ENCODE measurements at regions not wholly inside any gene's neighbourhood (a gene's known extent, or its start where the extent isn't known, plus 50 kb on each side); places are given as distances from the start of the nearest gene placed in this dataset.

DNA sequence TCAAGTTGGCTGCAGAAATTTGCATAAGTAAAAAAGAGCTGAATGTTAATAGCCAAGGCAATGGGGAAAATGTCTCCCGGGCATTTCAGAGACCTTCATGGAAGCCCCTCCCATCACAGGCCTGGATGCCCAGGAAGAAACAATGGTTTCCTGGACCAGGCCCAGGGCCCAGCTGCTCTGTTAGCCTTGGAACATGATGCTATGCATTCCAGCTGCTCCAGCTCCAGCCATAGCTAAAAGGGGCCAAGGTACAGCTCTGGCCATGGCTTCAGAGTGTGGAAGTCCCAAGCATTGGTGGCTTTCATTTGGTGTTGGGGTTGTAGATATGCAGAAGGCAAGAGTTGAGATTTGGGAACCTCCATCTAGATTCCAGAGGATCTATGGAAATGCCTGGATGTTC, 508.3 kb downstream of the SPRY1 start:
- H3K4me1 ChIP-seq (ENCODE audit: control insufficient read depth, insufficient read depth, low read length, poor library complexity, severe bottlenecking): no peaks in the 10 kb centered on the region
- WGBS, 2 experiments (ENCODE audit: insufficient coverage in 2 of 2): 90 to 100% methylated on average over 1 of the region's 1 CpG
- no peaks in the 10 kb centered on the region for H3K36me3 ChIP-seq (ENCODE audit: control insufficient read depth, insufficient read depth, low read length)
- H3K9me3 ChIP-seq (ENCODE audit: control insufficient read depth, low read length): peaks cover 9% of the 10 kb centered on the region
- no peak overlapping the region for H3K4me3 ChIP-seq (ENCODE audit: extremely low read depth, insufficient read depth, low read length, poor library complexity, severe bottlenecking)
- H3K27ac ChIP-seq (ENCODE audit: low read depth, low read length, severe bottlenecking): no peak overlapping the region

- H3K27ac ChIP-seq (ENCODE audit: low read depth, low read length, severe bottlenecking): no peak overlapping the region
- H3K4me3 ChIP-seq (ENCODE audit: extremely low read depth, insufficient read depth, low read length, poor library complexity, severe bottlenecking): no peak overlapping the region
- H3K9me3 ChIP-seq (ENCODE audit: control insufficient read depth, low read length): no peaks in the 10 kb centered on the region
- no peaks in the 10 kb centered on the region for H3K4me1 ChIP-seq (ENCODE audit: control insufficient read depth, insufficient read depth, low read length, poor library complexity, severe bottlenecking)
- H3K36me3 ChIP-seq (ENCODE audit: control insufficient read depth, insufficient read depth, low read length): no peaks in the 10 kb centered on the region
Measured at GRCh38 chr4:123913598-123913997, 517.0 kb downstream of the SPRY1 start.

DNA sequence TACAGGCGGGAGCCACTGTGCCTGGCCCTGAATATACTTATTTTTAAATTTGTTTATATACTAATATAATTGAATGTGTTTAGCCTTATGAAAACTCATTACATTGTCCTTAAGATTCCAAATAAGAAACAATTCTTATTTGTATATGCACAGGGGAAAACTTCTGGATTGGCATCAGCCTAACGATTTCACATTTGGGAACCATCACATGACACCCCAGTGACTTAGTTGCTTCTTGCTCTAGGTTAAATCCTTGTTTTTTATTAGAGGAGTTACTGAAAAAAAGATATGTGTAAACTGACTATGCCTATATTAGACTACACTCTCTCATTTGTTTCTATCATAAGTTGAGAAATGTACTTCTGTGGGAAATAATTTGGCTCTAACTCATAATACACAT, 520.2 kb downstream of the SPRY1 start:
- H3K9me3 ChIP-seq (ENCODE audit: control insufficient read depth, low read length): no peaks in the 10 kb centered on the region
- no CpG with 5 or more reads among the region's 2 CpGs for WGBS, 2 experiments (ENCODE audit: insufficient coverage in 2 of 2)
- no peaks in the 10 kb centered on the region for H3K36me3 ChIP-seq (ENCODE audit: control insufficient read depth, insufficient read depth, low read length)
- no peak overlapping the region for H3K4me3 ChIP-seq (ENCODE audit: extremely low read depth, insufficient read depth, low read length, poor library complexity, severe bottlenecking)
- no peak overlapping the region for H3K27ac ChIP-seq (ENCODE audit: low read depth, low read length, severe bottlenecking)
- H3K4me1 ChIP-seq (ENCODE audit: control insufficient read depth, insufficient read depth, low read length, poor library complexity, severe bottlenecking): no peaks in the 10 kb centered on the region

DNA sequence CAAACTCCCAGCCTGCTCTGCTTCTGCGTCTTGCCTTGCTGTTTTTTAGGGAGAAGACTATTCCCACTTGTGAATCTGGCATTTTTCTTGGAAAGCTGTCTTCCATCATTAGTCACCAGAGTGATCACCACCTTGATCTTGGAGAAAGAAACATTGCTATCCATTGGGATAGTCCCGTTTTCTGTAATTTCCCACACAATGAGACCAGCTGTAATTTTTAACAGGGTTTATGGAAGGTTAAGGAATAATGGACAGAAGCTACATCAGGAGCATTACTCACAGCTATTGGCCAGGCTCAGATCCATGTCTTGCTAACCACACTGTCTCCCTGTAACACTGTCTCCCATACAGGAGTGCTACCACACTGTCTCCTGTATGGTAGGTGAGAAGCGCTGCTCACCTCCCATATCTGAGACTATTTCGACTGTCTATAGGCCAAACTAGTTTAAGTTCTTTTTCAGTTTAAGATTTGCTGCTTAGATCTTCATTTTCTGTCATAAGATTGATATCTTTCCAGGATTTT, 523.0 kb downstream of the SPRY1 start:
- Histone ChIP-seq H3K9me3 (ENCODE audit: control insufficient read depth, low read length) (no peaks in the 10 kb centered on the region), H3K4me3 (ENCODE audit: extremely low read depth, insufficient read depth, low read length, poor library complexity, severe bottlenecking) (no peak overlapping the region), H3K36me3 (ENCODE audit: control insufficient read depth, insufficient read depth, low read length) (no peaks in the 10 kb centered on the region), H3K27ac (ENCODE audit: low read depth, low read length, severe bottlenecking) (no peak overlapping the region), H3K4me1 (ENCODE audit: control insufficient read depth, insufficient read depth, low read length, poor library complexity, severe bottlenecking) (peaks cover 4% of the 10 kb centered on the region)
- 100% methylated on average over 1 of the region's 4 CpGs for WGBS, 2 experiments (ENCODE audit: insufficient coverage in 2 of 2)

GRCh38 chr4:123921339-123921738, 524.7 kb downstream of the SPRY1 start:
- 83 to 84% methylated on average over 1 to 3 of the region's 5 CpGs for WGBS, 2 experiments (ENCODE audit: insufficient coverage in 2 of 2)
- Histone ChIP-seq H3K4me3 (ENCODE audit: extremely low read depth, insufficient read depth, low read length, poor library complexity, severe bottlenecking) (no peak overlapping the region), H3K27ac (ENCODE audit: low read depth, low read length, severe bottlenecking) (no peak overlapping the region), H3K4me1 (ENCODE audit: control insufficient read depth, insufficient read depth, low read length, poor library complexity, severe bottlenecking) (peaks cover 4% of the 10 kb centered on the region), H3K9me3 (ENCODE audit: control insufficient read depth, low read length) (peaks cover 4% of the 10 kb centered on the region), H3K36me3 (ENCODE audit: control insufficient read depth, insufficient read depth, low read length) (no peaks in the 10 kb centered on the region)

DNA sequence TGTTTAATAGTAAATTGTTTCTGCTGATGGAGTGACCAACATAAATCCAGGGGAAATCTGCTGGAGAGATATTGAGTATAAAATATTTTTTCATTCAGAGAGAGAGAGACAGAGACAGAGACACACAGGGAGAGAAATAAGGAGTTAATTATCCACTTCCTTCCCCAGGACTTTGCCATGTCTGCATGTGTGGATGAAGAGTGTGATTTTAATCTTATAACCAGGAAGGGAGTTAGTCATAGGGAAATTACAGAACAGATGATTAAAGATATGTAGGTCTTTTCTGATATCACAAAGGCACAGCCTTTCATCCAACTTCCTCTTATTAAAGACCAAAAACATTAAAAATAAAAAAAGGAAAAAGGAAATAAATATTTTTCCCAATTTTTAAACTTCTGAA, 526.3 kb downstream of the SPRY1 start:
- Histone ChIP-seq H3K27ac (ENCODE audit: low read depth, low read length, severe bottlenecking) (no peak overlapping the region), H3K4me3 (ENCODE audit: extremely low read depth, insufficient read depth, low read length, poor library complexity, severe bottlenecking) (no peak overlapping the region), H3K36me3 (ENCODE audit: control insufficient read depth, insufficient read depth, low read length) (no peaks in the 10 kb centered on the region), H3K4me1 (ENCODE audit: control insufficient read depth, insufficient read depth, low read length, poor library complexity, severe bottlenecking) (peaks cover 4% of the 10 kb centered on the region), H3K9me3 (ENCODE audit: control insufficient read depth, low read length) (peaks cover 4% of the 10 kb centered on the region)

DNA sequence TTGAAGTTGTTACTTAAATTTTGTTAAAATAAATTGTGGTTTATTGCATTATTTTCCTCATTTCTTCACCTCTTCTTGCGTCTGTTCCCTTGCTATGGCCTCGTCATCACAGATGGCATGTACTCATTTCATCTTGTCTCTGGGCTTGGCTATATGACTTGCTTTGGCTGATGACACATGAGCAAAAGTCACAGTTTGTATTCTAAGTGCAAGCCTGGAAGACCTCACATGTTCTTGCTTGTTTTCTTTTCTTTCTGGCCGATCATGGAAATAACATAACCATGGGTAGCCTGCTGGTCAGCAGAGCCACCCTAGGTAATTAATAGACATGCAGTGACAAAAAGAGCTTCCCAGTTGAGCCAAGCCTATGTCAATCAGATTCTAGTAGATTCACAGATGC, 527.9 kb downstream of the SPRY1 start:
- WGBS, 2 experiments (ENCODE audit: insufficient coverage in 2 of 2): 80 to 88% methylated on average over 1 to 2 of the region's 3 CpGs
- Histone ChIP-seq H3K4me3 (ENCODE audit: extremely low read depth, insufficient read depth, low read length, poor library complexity, severe bottlenecking) (no peak overlapping the region), H3K36me3 (ENCODE audit: control insufficient read depth, insufficient read depth, low read length) (no peaks in the 10 kb centered on the region)

DNA sequence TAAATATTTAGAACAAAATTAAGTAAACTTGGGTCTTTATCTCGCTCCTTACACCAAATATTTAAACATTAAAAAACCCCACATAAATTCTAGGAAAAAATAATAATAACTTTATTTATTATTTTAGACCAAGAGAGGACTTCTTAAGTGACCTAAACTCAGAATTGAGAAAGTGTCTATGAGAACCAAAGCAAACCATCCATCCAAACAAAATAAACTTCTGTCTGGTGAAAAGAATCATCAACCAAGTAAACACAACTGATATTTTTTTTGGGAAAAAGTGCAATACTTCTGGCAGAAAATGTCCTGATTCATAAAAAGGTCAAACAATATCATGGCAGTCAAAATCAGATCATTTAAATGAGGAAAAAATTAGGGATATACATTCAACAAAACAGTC, 533.0 kb downstream of the SPRY1 start:
- Histone ChIP-seq H3K9me3 (ENCODE audit: control insufficient read depth, low read length) (peaks cover 4% of the 10 kb centered on the region), H3K4me1 (ENCODE audit: control insufficient read depth, insufficient read depth, low read length, poor library complexity, severe bottlenecking) (no peaks in the 10 kb centered on the region), H3K36me3 (ENCODE audit: control insufficient read depth, insufficient read depth, low read length) (no peaks in the 10 kb centered on the region), H3K4me3 (ENCODE audit: extremely low read depth, insufficient read depth, low read length, poor library complexity, severe bottlenecking) (no peak overlapping the region), H3K27ac (ENCODE audit: low read depth, low read length, severe bottlenecking) (no peak overlapping the region)
- WGBS, 2 experiments (ENCODE audit: insufficient coverage in 2 of 2): no CpG with 5 or more reads among the region's 1 CpG

More for the DNA sequence above, 527.9 kb downstream of the SPRY1 start:
- H3K4me1 ChIP-seq (ENCODE audit: control insufficient read depth, insufficient read depth, low read length, poor library complexity, severe bottlenecking): peaks cover 4% of the 10 kb centered on the region
- no peak overlapping the region for H3K27ac ChIP-seq (ENCODE audit: low read depth, low read length, severe bottlenecking)
- H3K9me3 ChIP-seq (ENCODE audit: control insufficient read depth, low read length): peaks cover 4% of the 10 kb centered on the region

DNA sequence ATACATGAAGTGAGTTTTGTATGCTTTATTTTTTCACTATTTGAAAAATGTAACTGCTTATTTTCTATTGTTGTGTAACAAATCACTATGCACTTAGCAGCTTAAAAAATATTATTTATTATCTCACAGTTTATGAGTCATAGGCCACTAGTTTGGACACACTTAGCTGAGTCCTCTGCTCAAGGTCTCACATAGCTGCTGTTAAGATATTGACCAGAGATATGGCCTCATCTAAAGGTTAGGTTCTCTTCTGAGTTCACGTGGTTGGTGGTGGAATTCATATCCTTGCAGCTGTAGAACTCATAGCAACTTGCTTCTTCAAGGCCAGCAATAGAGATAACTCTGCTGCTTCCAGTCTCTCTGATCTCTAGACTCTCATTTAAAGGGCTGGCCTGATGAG, 534.4 kb downstream of the SPRY1 start:
- 80 to 83% methylated on average over 1 of the region's 1 CpG for WGBS, 2 experiments (ENCODE audit: insufficient coverage in 2 of 2)
- Histone ChIP-seq H3K4me3 (ENCODE audit: extremely low read depth, insufficient read depth, low read length, poor library complexity, severe bottlenecking) (no peak overlapping the region), H3K27ac (ENCODE audit: low read depth, low read length, severe bottlenecking) (no peak overlapping the region), H3K36me3 (ENCODE audit: control insufficient read depth, insufficient read depth, low read length) (no peaks in the 10 kb centered on the region), H3K9me3 (ENCODE audit: control insufficient read depth, low read length) (peaks cover 2% of the 10 kb centered on the region), H3K4me1 (ENCODE audit: control insufficient read depth, insufficient read depth, low read length, poor library complexity, severe bottlenecking) (no peaks in the 10 kb centered on the region)

DNA sequence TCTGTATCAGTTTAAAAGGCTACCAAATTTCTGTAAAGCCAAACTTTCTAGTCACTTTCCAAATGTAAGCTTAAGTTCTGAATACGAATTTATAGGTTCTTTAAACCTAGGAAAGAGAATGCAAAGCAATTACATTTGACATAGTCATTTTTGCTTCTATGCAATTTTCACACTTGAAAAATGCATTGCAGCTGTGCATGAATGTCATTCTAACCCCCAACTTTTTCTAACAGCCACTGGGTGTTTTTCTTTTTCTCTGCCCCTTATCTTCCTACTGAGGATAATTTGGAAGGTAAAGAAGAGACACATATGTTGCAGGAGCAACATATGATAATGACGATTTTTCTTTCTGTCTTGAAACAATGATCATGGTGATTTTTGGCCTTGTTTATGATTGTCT, 537.5 kb downstream of the SPRY1 start:
- H3K9me3 ChIP-seq (ENCODE audit: control insufficient read depth, low read length): no peaks in the 10 kb centered on the region
- H3K4me3 ChIP-seq (ENCODE audit: extremely low read depth, insufficient read depth, low read length, poor library complexity, severe bottlenecking): no peak overlapping the region
- H3K36me3 ChIP-seq (ENCODE audit: control insufficient read depth, insufficient read depth, low read length): no peaks in the 10 kb centered on the region
- H3K27ac ChIP-seq (ENCODE audit: low read depth, low read length, severe bottlenecking): no peak overlapping the region
- peaks cover 23% of the 10 kb centered on the region for H3K4me1 ChIP-seq (ENCODE audit: control insufficient read depth, insufficient read depth, low read length, poor library complexity, severe bottlenecking)
- WGBS, 2 experiments (ENCODE audit: insufficient coverage in 2 of 2): 75% methylated on average over 1 of the region's 2 CpGs; no CpG with 5 or more reads in 1 of the 2 experiments

GRCh38 chr4:123936621-123937043, 540.0 kb downstream of the SPRY1 start:
- Histone ChIP-seq H3K36me3 (ENCODE audit: control insufficient read depth, insufficient read depth, low read length) (no peaks in the 10 kb centered on the region), H3K4me1 (ENCODE audit: control insufficient read depth, insufficient read depth, low read length, poor library complexity, severe bottlenecking) (peaks cover 29% of the 10 kb centered on the region), H3K9me3 (ENCODE audit: control insufficient read depth, low read length) (no peaks in the 10 kb centered on the region), H3K27ac (ENCODE audit: low read depth, low read length, severe bottlenecking) (peak overlapping the region; percentile 6), H3K4me3 (ENCODE audit: extremely low read depth, insufficient read depth, low read length, poor library complexity, severe bottlenecking) (no peak overlapping the region)
- WGBS, 2 experiments (ENCODE audit: insufficient coverage in 2 of 2): no CpG with 5 or more reads among the region's 2 CpGs
